Loucy (cell line): ENCODE measurements at regions not wholly inside any gene's neighbourhood (a gene's known extent, or its start where the extent isn't known, plus 50 kb on each side); places are given as distances from the start of the nearest gene placed in this dataset.

Experiments
- EZH2phosphoT487 ChIP-seq: fragments of 200-600 bp; IDR thresholded peaks from 2 replicates; pipeline ENCODE4 v1.6.1; 2018; ENCODE audit warnings: antibody characterized with exemption, mild to moderate bottlenecking, moderate library complexity, borderline replicate concordance
- TF ChIP-seq, protein P1 (sequence below): fragments of 200-600 bp; sonication (generic); conservative IDR thresholded peaks from 2 replicates; pipeline ENCODE4 v1.5.1; 2014; ENCODE audit warnings: mild to moderate bottlenecking, antibody characterized with exemption, low read length

DNA sequence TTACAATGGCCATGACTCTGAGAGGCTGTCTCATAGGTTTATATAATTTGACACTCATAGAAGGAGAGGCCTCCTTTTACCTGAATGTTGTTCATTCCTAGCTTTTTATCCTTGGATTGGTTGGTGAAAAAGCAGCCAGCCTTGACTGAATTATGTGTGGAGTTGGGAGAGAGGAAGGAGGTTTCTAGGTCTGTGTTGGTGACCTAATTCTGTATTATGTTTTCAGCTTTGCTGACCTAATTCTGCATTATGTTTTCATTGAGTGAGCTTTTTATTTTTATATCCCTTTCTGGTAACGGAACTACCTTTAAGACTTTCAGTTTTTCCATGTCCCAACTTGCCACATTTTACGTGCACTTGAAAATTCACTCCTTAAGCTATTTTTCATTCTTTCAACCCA lies 59.1 kb upstream of the RNF144B start:
- TF ChIP-seq, protein P1, sequence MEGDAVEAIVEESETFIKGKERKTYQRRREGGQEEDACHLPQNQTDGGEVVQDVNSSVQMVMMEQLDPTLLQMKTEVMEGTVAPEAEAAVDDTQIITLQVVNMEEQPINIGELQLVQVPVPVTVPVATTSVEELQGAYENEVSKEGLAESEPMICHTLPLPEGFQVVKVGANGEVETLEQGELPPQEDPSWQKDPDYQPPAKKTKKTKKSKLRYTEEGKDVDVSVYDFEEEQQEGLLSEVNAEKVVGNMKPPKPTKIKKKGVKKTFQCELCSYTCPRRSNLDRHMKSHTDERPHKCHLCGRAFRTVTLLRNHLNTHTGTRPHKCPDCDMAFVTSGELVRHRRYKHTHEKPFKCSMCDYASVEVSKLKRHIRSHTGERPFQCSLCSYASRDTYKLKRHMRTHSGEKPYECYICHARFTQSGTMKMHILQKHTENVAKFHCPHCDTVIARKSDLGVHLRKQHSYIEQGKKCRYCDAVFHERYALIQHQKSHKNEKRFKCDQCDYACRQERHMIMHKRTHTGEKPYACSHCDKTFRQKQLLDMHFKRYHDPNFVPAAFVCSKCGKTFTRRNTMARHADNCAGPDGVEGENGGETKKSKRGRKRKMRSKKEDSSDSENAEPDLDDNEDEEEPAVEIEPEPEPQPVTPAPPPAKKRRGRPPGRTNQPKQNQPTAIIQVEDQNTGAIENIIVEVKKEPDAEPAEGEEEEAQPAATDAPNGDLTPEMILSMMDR, result no peak
- no peak for TF ChIP-seq EZH2phosphoT487
